Right atrium auricular region (tissue), 2 donors: ENCODE measurements at regions not wholly inside any gene's neighbourhood (a gene's known extent, or its start where the extent isn't known, plus 50 kb on each side); places are given as distances from the start of the nearest gene placed in this dataset.
A peak's percentile ranks its signal among the peaks of the same experiment; 100 is the strongest.
"Not testable (repeated sequence)": the region's sequence is repeated elsewhere in the genome, so short reads cannot be mapped to it uniquely, and the experiment has no call there.

Experiments used
- DNase-seq: peaks from one replicate; pipeline ENCODE4 v3.0.0-alpha.2; 2019; ENCODE audit warnings: low spot score
- H3K27ac ChIP-seq, 2 donors: fragments of 200-600 bp; sonication (generic); 1 replicate in 1 of 2; 2 replicates in 1 of 2; pipeline ENCODE4 v1.5.1; 2016 to 2019
- H3K27me3 ChIP-seq, 2 donors: fragments of 200-600 bp; sonication (generic); one replicate each; pipeline versions ENCODE4 v1.5.1 to v1.6.0; 2017 to 2019
- H3K36me3 ChIP-seq: fragments of 200-600 bp; sonication (generic); one replicate; pipeline ENCODE4 v1.5.1; 2016
- H3K4me1 ChIP-seq, 2 donors: fragments of 200-600 bp; sonication (generic); one replicate each; pipeline versions ENCODE4 v1.5.1 to v1.6.0; 2017 to 2019
- H3K4me3 ChIP-seq, 2 donors: fragments of 200-600 bp; sonication (generic); 1 replicate in 1 of 2; 2 replicates in 1 of 2; pipeline ENCODE4 v1.5.1; 2017 to 2019; ENCODE audit warnings: mild to moderate bottlenecking in 1 of 2, moderate library complexity in 1 of 2
- H3K9me3 ChIP-seq, 2 donors: fragments of 200-600 bp; sonication (generic); one replicate each; pipeline ENCODE4 v1.5.1; 2019
- TF ChIP-seq, protein P1 (sequence below), 2 donors: fragments of 200-600 bp; sonication (generic); IDR thresholded peaks; one replicate each; pipeline ENCODE4 v1.5.1; 2019; ENCODE audit warnings: antibody characterized with exemption in 2 of 2

DNA sequence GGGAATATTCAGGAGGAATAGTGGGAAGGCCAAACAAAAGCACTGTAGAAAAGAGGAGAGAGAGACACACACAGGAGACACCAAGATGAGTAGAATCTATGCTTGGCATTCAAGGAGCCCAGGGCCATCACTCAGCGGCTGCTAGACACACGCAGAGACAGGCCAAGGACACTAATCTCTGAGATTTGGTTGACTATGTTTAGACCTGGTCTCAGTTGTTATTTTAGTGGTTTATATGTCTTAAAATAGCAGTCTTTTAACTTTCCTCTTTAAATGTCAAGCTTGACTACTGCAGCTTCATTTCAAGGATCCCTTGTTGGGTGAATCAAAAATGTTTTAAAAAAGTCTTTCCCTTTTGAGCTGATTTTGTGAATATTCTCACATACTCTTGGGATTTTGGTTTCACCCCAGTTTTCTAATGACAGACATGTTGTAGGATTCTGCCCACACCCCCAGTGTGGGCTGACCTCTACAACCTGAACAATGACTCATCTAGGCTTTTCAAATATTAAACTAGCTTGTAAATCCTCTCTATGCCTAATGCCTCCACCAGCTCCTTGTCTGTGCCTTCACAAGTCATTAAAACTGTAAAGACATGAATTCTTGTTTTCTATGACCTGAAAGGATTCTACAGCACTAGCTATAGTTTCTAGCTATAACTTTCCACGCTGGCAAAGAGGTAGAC is 142.7 kb upstream of the EXOC2 start:
- DNase-seq: no peak
- H3K36me3 ChIP-seq: no peaks in the 10 kb centered on the region
- no peak overlapping the region for H3K4me3 ChIP-seq
- peak overlapping the region in 1 of 2 donors; percentile 64 for H3K27ac ChIP-seq
- peaks cover 0 to 7% of the 10 kb centered on the region in 2 donors for H3K9me3 ChIP-seq
- H3K27me3 ChIP-seq: no peaks in the 10 kb centered on the region
- no peaks in the 10 kb centered on the region for H3K4me1 ChIP-seq
- TF ChIP-seq, protein P1, sequence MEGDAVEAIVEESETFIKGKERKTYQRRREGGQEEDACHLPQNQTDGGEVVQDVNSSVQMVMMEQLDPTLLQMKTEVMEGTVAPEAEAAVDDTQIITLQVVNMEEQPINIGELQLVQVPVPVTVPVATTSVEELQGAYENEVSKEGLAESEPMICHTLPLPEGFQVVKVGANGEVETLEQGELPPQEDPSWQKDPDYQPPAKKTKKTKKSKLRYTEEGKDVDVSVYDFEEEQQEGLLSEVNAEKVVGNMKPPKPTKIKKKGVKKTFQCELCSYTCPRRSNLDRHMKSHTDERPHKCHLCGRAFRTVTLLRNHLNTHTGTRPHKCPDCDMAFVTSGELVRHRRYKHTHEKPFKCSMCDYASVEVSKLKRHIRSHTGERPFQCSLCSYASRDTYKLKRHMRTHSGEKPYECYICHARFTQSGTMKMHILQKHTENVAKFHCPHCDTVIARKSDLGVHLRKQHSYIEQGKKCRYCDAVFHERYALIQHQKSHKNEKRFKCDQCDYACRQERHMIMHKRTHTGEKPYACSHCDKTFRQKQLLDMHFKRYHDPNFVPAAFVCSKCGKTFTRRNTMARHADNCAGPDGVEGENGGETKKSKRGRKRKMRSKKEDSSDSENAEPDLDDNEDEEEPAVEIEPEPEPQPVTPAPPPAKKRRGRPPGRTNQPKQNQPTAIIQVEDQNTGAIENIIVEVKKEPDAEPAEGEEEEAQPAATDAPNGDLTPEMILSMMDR (IDR thresholded peaks at IDR 0.05): no peak

DNA sequence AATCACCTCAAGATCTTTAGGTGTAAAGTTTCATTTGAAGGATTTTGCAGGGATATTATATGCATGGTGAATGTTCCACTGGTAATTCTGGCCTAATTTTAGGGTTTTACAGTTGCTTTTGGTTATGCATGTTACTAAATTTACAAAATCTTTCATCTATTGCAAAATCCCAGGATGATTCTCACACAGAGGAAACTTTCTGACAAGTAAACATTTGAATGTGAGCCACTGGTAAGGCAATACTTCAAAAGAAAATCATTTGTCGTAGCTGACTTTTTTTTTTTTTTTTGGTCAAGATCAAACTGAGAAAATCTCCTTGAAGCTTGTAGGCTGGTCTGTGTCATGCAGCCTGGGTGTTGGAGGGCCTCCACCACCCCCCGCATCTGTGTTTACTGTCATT is 141.9 kb upstream of the EXOC2 start:
- Histone ChIP-seq H3K27ac (peak overlapping the region in 1 of 2 donors; percentile 64), H3K27me3 (no peaks in the 10 kb centered on the region), H3K36me3 (no peaks in the 10 kb centered on the region), H3K4me3 (no peak overlapping the region), H3K4me1 (no peaks in the 10 kb centered on the region), H3K9me3 (no peaks in the 10 kb centered on the region)
- no peak for DNase-seq
- TF ChIP-seq, protein P1 (IDR thresholded peaks at IDR 0.05): no peak

DNA sequence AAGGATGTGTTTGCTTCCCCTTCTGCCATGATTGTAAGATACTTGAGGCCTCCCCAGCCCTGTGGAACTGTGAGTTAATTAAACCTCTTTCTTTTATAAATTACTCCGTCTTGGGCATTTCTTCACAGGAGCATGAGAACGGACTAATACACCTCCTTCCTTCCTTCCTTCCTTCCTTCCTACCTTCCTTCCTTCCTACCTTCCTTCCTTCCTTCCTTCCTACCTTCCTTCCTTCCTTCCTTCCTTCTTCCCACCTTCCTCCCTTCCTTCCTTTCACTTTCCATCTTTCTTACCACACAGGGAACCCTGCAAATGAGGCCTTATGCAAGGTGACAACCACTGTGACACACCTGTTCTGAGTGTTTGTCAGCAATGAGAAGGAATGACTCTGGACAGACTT is 141.3 kb upstream of the EXOC2 start:
- H3K4me1 ChIP-seq: no peaks in the 10 kb centered on the region
- H3K4me3 ChIP-seq: no peak overlapping the region
- TF ChIP-seq, protein P1 (IDR thresholded peaks at IDR 0.05): no peak
- H3K27me3 ChIP-seq: no peaks in the 10 kb centered on the region
- DNase-seq: no peak
- H3K27ac ChIP-seq: no peak overlapping the region
- H3K36me3 ChIP-seq: no peaks in the 10 kb centered on the region
- no peaks in the 10 kb centered on the region for H3K9me3 ChIP-seq

DNA sequence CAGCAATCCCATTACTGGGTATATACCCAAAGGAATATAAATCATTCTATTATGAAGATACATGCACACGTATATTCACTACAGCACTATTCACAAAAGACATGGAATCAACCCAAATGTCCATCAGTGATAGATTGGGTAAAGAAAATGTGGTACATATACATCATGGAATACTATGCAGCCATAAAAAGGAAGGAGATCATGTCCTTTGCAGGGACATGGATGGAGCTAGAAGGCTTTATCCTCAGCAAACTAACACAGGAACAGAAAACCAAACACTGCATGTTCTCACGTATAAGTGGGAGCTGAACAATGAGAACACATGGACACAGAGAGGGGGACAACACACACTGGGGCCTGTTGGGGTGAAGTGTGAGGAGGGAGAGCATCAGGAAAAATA is 139.9 kb upstream of the EXOC2 start:
- H3K36me3 ChIP-seq, H3K4me3 ChIP-seq, H3K27ac ChIP-seq, H3K27me3 ChIP-seq, H3K9me3 ChIP-seq, DNase-seq, H3K4me1 ChIP-seq: not testable (repeated sequence)

DNA sequence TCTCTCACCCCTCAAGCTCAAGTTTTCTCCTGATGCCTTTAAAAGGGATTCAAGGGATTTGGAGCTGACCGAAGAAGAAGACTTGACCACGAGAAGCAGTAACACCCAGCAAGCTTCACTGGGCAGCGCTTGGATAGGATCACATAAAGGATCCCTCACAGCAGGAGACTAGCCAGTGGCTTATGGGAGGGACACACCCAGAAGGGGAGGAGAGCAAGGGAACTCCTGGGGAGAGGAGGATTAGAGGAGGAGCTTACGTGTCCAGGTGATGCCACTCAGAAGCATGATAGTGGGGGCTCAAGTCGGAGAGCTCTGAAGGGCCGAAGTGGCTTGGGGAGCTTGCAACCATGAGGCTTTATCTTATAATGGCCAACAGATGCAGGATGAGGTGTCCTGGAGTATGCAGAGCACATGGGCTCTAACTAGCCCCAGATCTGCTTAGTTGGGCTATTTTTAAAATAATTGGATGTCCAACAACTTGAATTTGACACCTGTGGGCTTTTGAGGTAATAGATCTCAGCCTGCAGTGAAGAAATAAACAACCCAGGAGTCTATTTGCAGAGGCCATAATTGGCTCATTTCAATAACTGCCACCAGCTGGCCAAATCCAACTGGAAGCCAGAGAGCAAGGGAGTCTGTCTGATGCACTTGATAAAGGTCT is 137.9 kb upstream of the EXOC2 start:
- TF ChIP-seq, protein P1 (IDR thresholded peaks at IDR 0.05): no peak
- Histone ChIP-seq H3K4me3 (no peak overlapping the region), H3K36me3 (no peaks in the 10 kb centered on the region), H3K27me3 (no peaks in the 10 kb centered on the region), H3K4me1 (no peaks in the 10 kb centered on the region), H3K27ac (no peak overlapping the region), H3K9me3 (no peaks in the 10 kb centered on the region)
- no peak for DNase-seq

DNA sequence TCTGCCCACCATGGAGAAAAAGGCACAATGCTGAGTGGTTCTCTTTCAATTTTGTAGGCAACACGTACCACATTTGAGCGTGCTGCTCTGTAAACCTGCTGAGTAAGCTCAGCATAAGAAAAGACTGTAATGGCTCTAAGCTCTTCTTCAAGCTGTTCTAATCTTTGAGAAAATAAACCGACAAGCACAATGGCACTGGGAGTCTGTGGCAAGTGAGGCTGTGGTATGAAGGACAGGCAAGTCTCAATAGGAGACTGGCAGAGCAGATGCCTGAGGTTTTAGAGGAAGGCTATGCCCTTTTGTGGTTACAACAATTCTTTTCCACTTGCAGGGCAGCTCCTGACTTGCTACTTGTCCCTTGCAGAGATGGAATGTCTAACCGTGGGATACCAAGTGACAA is 136.7 kb upstream of the EXOC2 start:
- no peak overlapping the region for H3K27ac ChIP-seq
- peaks cover 0 to 5% of the 10 kb centered on the region in 2 donors for H3K9me3 ChIP-seq
- no peaks in the 10 kb centered on the region for H3K27me3 ChIP-seq
- TF ChIP-seq, protein P1 (IDR thresholded peaks at IDR 0.05): no peak
- no peaks in the 10 kb centered on the region for H3K36me3 ChIP-seq
- H3K4me3 ChIP-seq: no peak overlapping the region
- H3K4me1 ChIP-seq: no peaks in the 10 kb centered on the region
- no peak for DNase-seq
